ENCODE measurements at regions not wholly inside any gene's neighbourhood (a gene's known extent, or its start where the extent isn't known, plus 50 kb on each side); places are given as distances from the start of the nearest gene placed in this dataset.

GRCh38 chr6:69601132-69601531, 195.7 kb downstream of the LMBRD1 start:
- Histone ChIP-seq H3K36me3 (ENCODE audit: control insufficient read depth, insufficient read depth, low read length) (no peaks in the 10 kb centered on the region), H3K27me3 (ENCODE audit: control insufficient read depth, insufficient read depth, low read length) (no peaks in the 10 kb centered on the region), H3K9ac (no peak overlapping the region), H3K27ac (no peak overlapping the region), H3K79me2 (no peaks in the 10 kb centered on the region), H3K4me3 (ENCODE audit: low read depth, low read length) (peak overlapping the region; percentile 8), H2AFZ (peak overlapping the region; percentile 44), H3K4me1 (peaks cover 3% of the 10 kb centered on the region), H3K4me2 (ENCODE audit: low read length) (peak overlapping the region; percentile 59), H3K9me3 (ENCODE audit: control insufficient read depth, low read length) (no peaks in the 10 kb centered on the region)
- TF ChIP-seq CTCF (IDR thresholded peaks at IDR 0.05) = no peak

- no peaks in the 10 kb centered on the region for H3K27me3 ChIP-seq (ENCODE audit: control insufficient read depth, insufficient read depth, low read length)
- H2AFZ ChIP-seq = no peak overlapping the region
- no peaks in the 10 kb centered on the region for H3K79me2 ChIP-seq
- no peaks in the 10 kb centered on the region for H3K4me1 ChIP-seq
- no peak for TF ChIP-seq CTCF (IDR thresholded peaks at IDR 0.05)
- no peaks in the 10 kb centered on the region for H3K36me3 ChIP-seq (ENCODE audit: control insufficient read depth, insufficient read depth, low read length)
- no peak overlapping the region for H3K9ac ChIP-seq
- H3K4me2 ChIP-seq (ENCODE audit: low read length) = no peak overlapping the region
- H3K27ac ChIP-seq = no peak overlapping the region
- H3K4me3 ChIP-seq (ENCODE audit: low read depth, low read length) = no peak overlapping the region
- H3K9me3 ChIP-seq (ENCODE audit: control insufficient read depth, low read length) = no peaks in the 10 kb centered on the region
These were observed 202.4 kb downstream of the LMBRD1 start for GRCh38 chr6:69594405-69594804.

GRCh38 chr6:69593706-69594105, 203.1 kb downstream of the LMBRD1 start:
- H3K9me3 ChIP-seq (ENCODE audit: control insufficient read depth, low read length) = no peaks in the 10 kb centered on the region
- H3K27me3 ChIP-seq (ENCODE audit: control insufficient read depth, insufficient read depth, low read length) = no peaks in the 10 kb centered on the region
- no peaks in the 10 kb centered on the region for H3K79me2 ChIP-seq
- H3K4me2 ChIP-seq (ENCODE audit: low read length) = no peak overlapping the region
- no peak overlapping the region for H3K4me3 ChIP-seq (ENCODE audit: low read depth, low read length)
- H3K27ac ChIP-seq = no peak overlapping the region
- H3K9ac ChIP-seq = no peak overlapping the region
- H3K4me1 ChIP-seq = no peaks in the 10 kb centered on the region
- no peak for TF ChIP-seq CTCF (IDR thresholded peaks at IDR 0.05)
- no peak overlapping the region for H2AFZ ChIP-seq
- no peaks in the 10 kb centered on the region for H3K36me3 ChIP-seq (ENCODE audit: control insufficient read depth, insufficient read depth, low read length)

- TF ChIP-seq CTCF (IDR thresholded peaks at IDR 0.05) = no peak
- H3K27ac ChIP-seq = no peak overlapping the region
These were observed 207.2 kb downstream of the LMBRD1 start for GRCh38 chr6:69589626-69590025.

GRCh38 chr6:69584913-69585729, 211.7 kb downstream of the LMBRD1 start:
- no peaks in the 10 kb centered on the region for H3K27me3 ChIP-seq (ENCODE audit: control insufficient read depth, insufficient read depth, low read length)
- no peaks in the 10 kb centered on the region for H3K9me3 ChIP-seq (ENCODE audit: control insufficient read depth, low read length)
- H2AFZ ChIP-seq = no peak overlapping the region
- no peak overlapping the region for H3K9ac ChIP-seq
- H3K4me3 ChIP-seq (ENCODE audit: low read depth, low read length) = no peak overlapping the region
- no peaks in the 10 kb centered on the region for H3K36me3 ChIP-seq (ENCODE audit: control insufficient read depth, insufficient read depth, low read length)
- no peaks in the 10 kb centered on the region for H3K79me2 ChIP-seq
- H3K4me1 ChIP-seq = no peaks in the 10 kb centered on the region
- H3K4me2 ChIP-seq (ENCODE audit: low read length) = no peak overlapping the region
- no peak overlapping the region for H3K27ac ChIP-seq
- no peak for TF ChIP-seq CTCF (IDR thresholded peaks at IDR 0.05)

More at GRCh38 chr6:69589626-69590025, 207.2 kb downstream of the LMBRD1 start:
- H3K79me2 ChIP-seq = no peaks in the 10 kb centered on the region
- H3K4me3 ChIP-seq (ENCODE audit: low read depth, low read length) = no peak overlapping the region
- H3K9me3 ChIP-seq (ENCODE audit: control insufficient read depth, low read length) = no peaks in the 10 kb centered on the region
- H3K4me1 ChIP-seq = no peaks in the 10 kb centered on the region
- no peak overlapping the region for H3K4me2 ChIP-seq (ENCODE audit: low read length)
- H3K36me3 ChIP-seq (ENCODE audit: control insufficient read depth, insufficient read depth, low read length) = no peaks in the 10 kb centered on the region
- no peak overlapping the region for H2AFZ ChIP-seq
- H3K9ac ChIP-seq = no peak overlapping the region
- H3K27me3 ChIP-seq (ENCODE audit: control insufficient read depth, insufficient read depth, low read length) = no peaks in the 10 kb centered on the region
